AG09309 (cell line): ENCODE measurements at regions not wholly inside any gene's neighbourhood (a gene's known extent, or its start where the extent isn't known, plus 50 kb on each side); places are given as distances from the start of the nearest gene placed in this dataset.

Experiments
- DNase-seq: peaks from one replicate; pipeline ENCODE4 v3.0.0-alpha.2; 2010; ENCODE audit warnings: low read depth
- H3K4me3 ChIP-seq: 2 replicates; pipeline ENCODE4 v1.5.1; 2011; ENCODE audit warnings: mild to moderate bottlenecking, low read depth, low read length, moderate library complexity; ENCODE audit not compliant: control insufficient read depth
- CTCF ChIP-seq: IDR thresholded peaks from 2 replicates; pipeline ENCODE4 v1.5.1; 2011; ENCODE audit warnings: mild to moderate bottlenecking, low read depth, low read length, inconsistent platforms; ENCODE audit not compliant: insufficient read depth, control insufficient read depth; ENCODE audit errors: missing control alignments

- no peak for TF ChIP-seq CTCF
- no peak overlapping the region for H3K4me3 ChIP-seq
Observed at GRCh38 chr12:29907461-29907860, 123.7 kb upstream of the TMTC1 start.

GRCh38 chr12:29902043-29902442, 118.3 kb upstream of the TMTC1 start:
- no peak for TF ChIP-seq CTCF
- no peak overlapping the region for H3K4me3 ChIP-seq
- DNase-seq, result no peak

More at GRCh38 chr12:29907461-29907860, 123.7 kb upstream of the TMTC1 start:
- DNase-seq, result no peak

GRCh38 chr12:29901585-29901984, 117.8 kb upstream of the TMTC1 start:
- no peak for DNase-seq
- TF ChIP-seq CTCF, result no peak
- H3K4me3 ChIP-seq, result no peak overlapping the region

GRCh38 chr12:29899212-29899931, 115.6 kb upstream of the TMTC1 start:
- TF ChIP-seq CTCF, result no peak
- no peak overlapping the region for H3K4me3 ChIP-seq
- DNase-seq, result no peak

GRCh38 chr12:29895966-29896365, 112.2 kb upstream of the TMTC1 start:
- no peak for DNase-seq
- H3K4me3 ChIP-seq, result no peak overlapping the region
- TF ChIP-seq CTCF, result no peak

- no peak for DNase-seq
- TF ChIP-seq CTCF, result no peak
- H3K4me3 ChIP-seq, result no peak overlapping the region
Observed at GRCh38 chr12:29893002-29893401, 109.3 kb upstream of the TMTC1 start.
